ENCODE measurements at regions not wholly inside any gene's neighbourhood (a gene's known extent, or its start where the extent isn't known, plus 50 kb on each side); places are given as distances from the start of the nearest gene placed in this dataset.

GRCh38 chr10:113420057-113420732 is 132.7 kb upstream of the HABP2 start:
- no peak for DNase-seq (ENCODE audit: low read depth in 2 of 2)

- no peak for DNase-seq (ENCODE audit: low read depth in 2 of 2)
Observed at GRCh38 chr10:113420733-113421675, 131.8 kb upstream of the HABP2 start.

GRCh38 chr10:113422371-113422770 is 130.5 kb upstream of the HABP2 start:
- no peak for DNase-seq (ENCODE audit: low read depth in 2 of 2)

- DNase-seq (ENCODE audit: low read depth in 2 of 2) = no peak
Observed at GRCh38 chr10:113423981-113424721, 128.7 kb upstream of the HABP2 start.

- no peak for DNase-seq (ENCODE audit: low read depth in 2 of 2)
Observed at GRCh38 chr10:113425008-113425407, 127.8 kb upstream of the HABP2 start.

GRCh38 chr10:113425541-113425951 is 127.3 kb upstream of the HABP2 start:
- no peak for DNase-seq (ENCODE audit: low read depth in 2 of 2)

- no peak for DNase-seq (ENCODE audit: low read depth in 2 of 2)
Observed at GRCh38 chr10:113426181-113426877, 126.5 kb upstream of the HABP2 start.

GRCh38 chr10:113427236-113427735 is 125.6 kb upstream of the HABP2 start:
- DNase-seq (ENCODE audit: low read depth in 2 of 2) = no peak

- no peak for DNase-seq (ENCODE audit: low read depth in 2 of 2)
Observed at GRCh38 chr10:113427811-113428558, 124.9 kb upstream of the HABP2 start.

GRCh38 chr10:113430634-113431397 is 122.0 kb upstream of the HABP2 start:
- DNase-seq (ENCODE audit: low read depth in 2 of 2) = no peak

- no peak for DNase-seq (ENCODE audit: low read depth in 2 of 2)
Observed at GRCh38 chr10:113431398-113432160, 121.3 kb upstream of the HABP2 start.

- DNase-seq (ENCODE audit: low read depth in 2 of 2) = no peak
Observed at GRCh38 chr10:113433711-113434110, 119.1 kb upstream of the HABP2 start.

GRCh38 chr10:113434315-113434714 is 118.5 kb upstream of the HABP2 start:
- DNase-seq (ENCODE audit: low read depth in 2 of 2) = no peak

- no peak for DNase-seq (ENCODE audit: low read depth in 2 of 2)
Observed at GRCh38 chr10:113434950-113435349, 117.9 kb upstream of the HABP2 start.

- DNase-seq (ENCODE audit: low read depth in 2 of 2) = no peak
Observed at GRCh38 chr10:113435881-113436280, 117.0 kb upstream of the HABP2 start.

- no peak for DNase-seq (ENCODE audit: low read depth in 2 of 2)
Observed at GRCh38 chr10:113436851-113437250, 116.0 kb upstream of the HABP2 start.

- DNase-seq (ENCODE audit: low read depth in 2 of 2) = no peak
Observed at GRCh38 chr10:113438652-113439051, 114.2 kb upstream of the HABP2 start.

GRCh38 chr10:113441220-113441619 is 111.6 kb upstream of the HABP2 start:
- DNase-seq (ENCODE audit: low read depth in 2 of 2) = no peak

- DNase-seq (ENCODE audit: low read depth in 2 of 2) = no peak
Observed at GRCh38 chr10:113441686-113442270, 111.1 kb upstream of the HABP2 start.

All from activated CD8-positive, alpha-beta memory T cell treated with anti-CD3 and anti-CD28 coated beads for 4 hours (primary cell).